ENCODE measurements at regions not wholly inside any gene's neighbourhood (a gene's known extent, or its start where the extent isn't known, plus 50 kb on each side); places are given as distances from the start of the nearest gene placed in this dataset.

- Histone ChIP-seq H3K4me1 (ENCODE audit: low read depth) (no peaks in the 10 kb centered on the region), H3K4me3 (no peak overlapping the region), H3K36me3 (ENCODE audit: low read depth) (no peaks in the 10 kb centered on the region), H3K9me3 (no peaks in the 10 kb centered on the region)
- intact Hi-C loops (cut with DNase I, micrococcal nuclease): no loop called here
- ATAC-seq (no peak), DNase-seq (no peak)
- TF ChIP-seq, protein P1, sequence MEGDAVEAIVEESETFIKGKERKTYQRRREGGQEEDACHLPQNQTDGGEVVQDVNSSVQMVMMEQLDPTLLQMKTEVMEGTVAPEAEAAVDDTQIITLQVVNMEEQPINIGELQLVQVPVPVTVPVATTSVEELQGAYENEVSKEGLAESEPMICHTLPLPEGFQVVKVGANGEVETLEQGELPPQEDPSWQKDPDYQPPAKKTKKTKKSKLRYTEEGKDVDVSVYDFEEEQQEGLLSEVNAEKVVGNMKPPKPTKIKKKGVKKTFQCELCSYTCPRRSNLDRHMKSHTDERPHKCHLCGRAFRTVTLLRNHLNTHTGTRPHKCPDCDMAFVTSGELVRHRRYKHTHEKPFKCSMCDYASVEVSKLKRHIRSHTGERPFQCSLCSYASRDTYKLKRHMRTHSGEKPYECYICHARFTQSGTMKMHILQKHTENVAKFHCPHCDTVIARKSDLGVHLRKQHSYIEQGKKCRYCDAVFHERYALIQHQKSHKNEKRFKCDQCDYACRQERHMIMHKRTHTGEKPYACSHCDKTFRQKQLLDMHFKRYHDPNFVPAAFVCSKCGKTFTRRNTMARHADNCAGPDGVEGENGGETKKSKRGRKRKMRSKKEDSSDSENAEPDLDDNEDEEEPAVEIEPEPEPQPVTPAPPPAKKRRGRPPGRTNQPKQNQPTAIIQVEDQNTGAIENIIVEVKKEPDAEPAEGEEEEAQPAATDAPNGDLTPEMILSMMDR (IDR thresholded peaks at IDR 0.05): no peak
Measured at GRCh38 chr2:180520921-180521581, 459.4 kb upstream of the UBE2E3 start.

- intact Hi-C loops (cut with DNase I, micrococcal nuclease): no loop called here
- Histone ChIP-seq H3K36me3 (ENCODE audit: low read depth) (no peaks in the 10 kb centered on the region), H3K4me3 (no peak overlapping the region), H3K4me1 (ENCODE audit: low read depth) (no peaks in the 10 kb centered on the region), H3K9me3 (no peaks in the 10 kb centered on the region)
- DNase-seq (no peak), ATAC-seq (peak; percentile 48)
- TF ChIP-seq, protein P1 (IDR thresholded peaks at IDR 0.05): no peak
Measured at GRCh38 chr2:180520206-180520605, 460.2 kb upstream of the UBE2E3 start.

DNA sequence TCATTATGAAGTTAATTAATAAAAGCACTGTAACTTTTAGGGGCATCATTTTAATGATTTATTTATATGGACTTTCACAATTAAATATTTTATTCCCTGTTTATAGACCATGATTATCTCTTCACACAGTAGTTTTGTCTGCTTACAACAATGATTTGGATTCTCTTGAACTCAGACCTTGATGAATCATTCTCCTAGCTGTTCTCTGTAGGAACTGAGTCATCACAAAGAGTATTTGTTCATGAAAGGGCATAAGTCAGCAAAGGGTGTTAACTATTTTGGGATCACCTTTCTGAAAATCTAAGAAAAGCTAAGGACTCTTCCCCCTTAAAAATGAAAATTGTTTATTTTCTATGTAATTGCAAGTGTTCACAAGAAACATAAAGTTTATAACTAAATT, 461.1 kb upstream of the UBE2E3 start:
- no peaks in the 10 kb centered on the region for H3K36me3 ChIP-seq (ENCODE audit: low read depth)
- intact Hi-C loops (cut with DNase I, micrococcal nuclease): no loop called here
- H3K9me3 ChIP-seq: no peaks in the 10 kb centered on the region
- H3K4me3 ChIP-seq: no peak overlapping the region
- ATAC-seq: no peak
- no peaks in the 10 kb centered on the region for H3K4me1 ChIP-seq (ENCODE audit: low read depth)
- TF ChIP-seq, protein P1 (IDR thresholded peaks at IDR 0.05): no peak
- DNase-seq: no peak

- Histone ChIP-seq H3K36me3 (ENCODE audit: low read depth) (no peaks in the 10 kb centered on the region), H3K4me3 (no peak overlapping the region), H3K9me3 (no peaks in the 10 kb centered on the region), H3K4me1 (ENCODE audit: low read depth) (no peaks in the 10 kb centered on the region)
- TF ChIP-seq, protein P1 (IDR thresholded peaks at IDR 0.05): no peak
- no peak for DNase-seq
- intact Hi-C loops (cut with DNase I, micrococcal nuclease): no loop called here
- ATAC-seq: no peak
Measured at GRCh38 chr2:180516232-180516631, 464.2 kb upstream of the UBE2E3 start.

DNA sequence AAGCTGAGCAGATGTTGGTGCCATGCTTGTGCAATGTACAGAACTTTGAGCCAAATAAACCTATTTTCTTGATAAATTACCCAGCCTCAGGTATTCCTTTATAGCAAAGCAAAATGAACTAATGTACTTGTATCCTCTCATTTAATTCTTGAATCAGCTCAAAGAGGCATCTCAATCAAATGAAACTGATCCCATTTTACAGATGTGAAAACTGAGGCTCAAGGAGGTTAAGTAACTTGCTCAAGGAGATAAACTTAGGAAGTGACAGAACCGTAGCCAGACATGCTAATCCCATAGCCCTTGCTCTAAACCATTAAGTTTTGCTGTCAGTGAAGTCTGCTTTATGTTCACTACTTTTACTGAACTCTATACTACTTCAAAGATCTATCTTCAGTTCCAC, 467.0 kb upstream of the UBE2E3 start:
- no peak overlapping the region for H3K4me3 ChIP-seq
- intact Hi-C loops (cut with DNase I, micrococcal nuclease): no loop called here
- TF ChIP-seq, protein P1 (IDR thresholded peaks at IDR 0.05): no peak

GRCh38 chr2:180508458-180508857, 471.9 kb upstream of the UBE2E3 start:
- no peaks in the 10 kb centered on the region for H3K9me3 ChIP-seq
- TF ChIP-seq, protein P1 (IDR thresholded peaks at IDR 0.05): no peak
- no peaks in the 10 kb centered on the region for H3K4me1 ChIP-seq (ENCODE audit: low read depth)
- no peak overlapping the region for H3K4me3 ChIP-seq
- intact Hi-C loops (cut with DNase I, micrococcal nuclease): no loop called here
- no peak for DNase-seq
- ATAC-seq: no peak
- no peaks in the 10 kb centered on the region for H3K36me3 ChIP-seq (ENCODE audit: low read depth)

More for the DNA sequence above, 467.0 kb upstream of the UBE2E3 start:
- Histone ChIP-seq H3K36me3 (ENCODE audit: low read depth) (no peaks in the 10 kb centered on the region), H3K4me1 (ENCODE audit: low read depth) (no peaks in the 10 kb centered on the region), H3K9me3 (no peaks in the 10 kb centered on the region)
- no peak for DNase-seq
- ATAC-seq: no peak
